HCT116 (cell line): ENCODE measurements at regions not wholly inside any gene's neighbourhood (a gene's known extent, or its start where the extent isn't known, plus 50 kb on each side); places are given as distances from the start of the nearest gene placed in this dataset.

Experiments used
- ATAC-seq: fragments of 200-7000 bp; cut with Tn5 transposase; 2 replicates; pipeline ENCODE4 v1.9.1; 2020; ENCODE audit warnings: mild to moderate bottlenecking, moderate library complexity
- BruUV-seq: library from RNA; stranded (reverse); fragments of 400-500 nt; replicated peaks from 2 replicates; lab custom pipeline; 2021; lab: Mats Ljungman, UMichigan
- CTCF ChIA-PET: fragments of 300-600 bp; sonication (Branson Sonifier 250); formaldehyde crosslinking; loops from one replicate; lab custom pipeline; 2021; ENCODE audit warnings: antibody characterized with exemption; lab: Charles Lee
- POLR2A ChIA-PET: fragments of 300-600, 350-600 bp; sonication (Branson Sonifier 250); formaldehyde crosslinking; loops from one replicate; lab custom pipeline; 2021; ENCODE audit warnings: antibody characterized with exemption; lab: Charles Lee
- RAD21 ChIA-PET, 2 experiments: fragments of 300-600 bp; sonication (Branson Sonifier 250); formaldehyde crosslinking; loops; one replicate each; lab custom pipeline; 2023; ENCODE audit warnings: low total read pairs in 2 of 2; ENCODE audit not compliant: uncharacterized antibody in 2 of 2, unreplicated experiment in 2 of 2, low non-redundant PET in 1 of 2; lab: Charles Lee
- DNase-seq: peaks from one replicate; pipeline ENCODE4 v3.0.0-alpha.2; 2010; ENCODE audit warnings: low read depth, low spot score
- H2AFZ ChIP-seq: fragments of 200-600 bp; shearing (Covaris generic), sonication (generic); 2 replicates; pipeline ENCODE4 v1.6.1; 2017; ENCODE audit warnings: low read depth, mixed run types, mixed read lengths, antibody characterized with exemption, low read length; ENCODE audit not compliant: poor library complexity, severe bottlenecking
- H3K27ac ChIP-seq: 2 replicates; pipeline ENCODE4 v1.5.1; 2012; ENCODE audit warnings: low read depth, low read length
- H3K27me3 ChIP-seq: fragments of 200-600 bp; sonication (generic); 2 replicates; pipeline ENCODE4 v1.6.1; 2016; ENCODE audit warnings: mixed run types, low read length, mixed read lengths; ENCODE audit not compliant: insufficient read depth
- H3K36me3 ChIP-seq, 2 experiments: fragments of 200-500 bp in 1 of 2; fragments of 200-600 bp in 1 of 2; sonication (Bioruptor generic) in 1 of 2; sonication (generic) in 1 of 2; 2 replicates each; pipeline versions ENCODE4 v1.5.1 to v1.6.1; 2014 to 2016; ENCODE audit warnings: low read length in 2 of 2, inconsistent platforms in 1 of 2, mixed read lengths in 1 of 2, mixed run types in 1 of 2; ENCODE audit not compliant: insufficient read depth in 2 of 2, control insufficient read depth in 1 of 2
- H3K4me1 ChIP-seq, 2 experiments: fragments of 200-600 bp in 1 of 2; sonication (generic) in 1 of 2; 2 replicates each; pipeline versions ENCODE4 v1.5.1 to v1.6.1; 2012 to 2017; ENCODE audit warnings: low read length in 2 of 2, inconsistent platforms in 1 of 2, mild to moderate bottlenecking in 1 of 2, mixed read lengths in 1 of 2, mixed run types in 1 of 2, moderate library complexity in 1 of 2; ENCODE audit not compliant: insufficient read depth in 2 of 2, control insufficient read depth in 1 of 2
- H3K4me2 ChIP-seq: fragments of 200-600 bp; sonication (generic); 2 replicates; pipeline ENCODE4 v1.6.1; 2017; ENCODE audit warnings: mixed run types, low read length, mixed read lengths
- H3K4me3 ChIP-seq, 2 experiments: fragments of 200-600 bp in 1 of 2; sonication (generic) in 1 of 2; replicated peaks in 1 of 2; 2 replicates each; pipeline ENCODE4 v1.5.1; 2011 to 2016; ENCODE audit warnings: low read length in 2 of 2, control low read depth in 1 of 2, low read depth in 1 of 2, mild to moderate bottlenecking in 1 of 2, mixed read lengths in 1 of 2, mixed run types in 1 of 2
- H3K79me2 ChIP-seq: fragments of 200-600 bp; sonication (generic); 2 replicates; pipeline ENCODE4 v1.6.1; 2017; ENCODE audit warnings: mild to moderate bottlenecking, mixed run types, low read length, moderate library complexity, mixed read lengths; ENCODE audit not compliant: insufficient read depth
- H3K9ac ChIP-seq: fragments of 200-600 bp; sonication (generic); 2 replicates; pipeline ENCODE4 v1.6.1; 2016; ENCODE audit warnings: low read length, mixed read lengths
- H3K9me2 ChIP-seq: fragments of 200-600 bp; sonication (generic), shearing (Covaris generic); 2 replicates; pipeline ENCODE4 v1.6.1; 2017; ENCODE audit warnings: mixed run types, mild to moderate bottlenecking, moderate library complexity; ENCODE audit not compliant: insufficient read depth
- H3K9me3 ChIP-seq, 2 experiments: fragments of 200-500 bp in 1 of 2; fragments of 200-600 bp in 1 of 2; sonication (Bioruptor generic) in 1 of 2; sonication (generic) in 1 of 2; 2 replicates each; pipeline ENCODE4 v1.6.1; 2014 to 2017; ENCODE audit warnings: low read length in 2 of 2, mixed read lengths in 2 of 2, inconsistent platforms in 1 of 2, low read depth in 1 of 2, mild to moderate bottlenecking in 1 of 2, mixed run types in 1 of 2, moderate library complexity in 1 of 2; ENCODE audit not compliant: control insufficient read depth in 1 of 2, insufficient read depth in 1 of 2
- H4K20me1 ChIP-seq: fragments of 200-600 bp; sonication (generic), shearing (Covaris generic); 2 replicates; pipeline ENCODE4 v1.6.1; 2017; ENCODE audit warnings: mixed run types, mild to moderate bottlenecking, moderate library complexity; ENCODE audit not compliant: insufficient read depth
- ATF3 ChIP-seq: IDR thresholded peaks from 2 replicates; pipeline ENCODE4 v1.6.1; 2012
- CBX3 ChIP-seq: IDR thresholded peaks from 2 replicates; pipeline ENCODE4 v1.6.1; 2012; ENCODE audit warnings: low read depth
- CEBPB ChIP-seq: IDR thresholded peaks from 2 replicates; pipeline ENCODE4 v1.6.1; 2012; ENCODE audit warnings: low read depth
- CTCF ChIP-seq, 3 experiments: fragments of 200-600 bp in 1 of 3; sonication (generic) in 1 of 3; IDR thresholded peaks in 2 of 3; conservative IDR thresholded peaks in 1 of 3; 2 replicates each; pipeline ENCODE4 v1.5.1; 2012 to 2017; ENCODE audit warnings: low read depth in 2 of 3, low read length in 2 of 3, antibody characterized with exemption in 1 of 3, borderline replicate concordance in 1 of 3, control low read depth in 1 of 3, mild to moderate bottlenecking in 1 of 3, mixed read lengths in 1 of 3, mixed run types in 1 of 3, moderate library complexity in 1 of 3; ENCODE audit not compliant: insufficient read depth in 1 of 3
- EGR1 ChIP-seq: IDR thresholded peaks from 2 replicates; pipeline ENCODE4 v1.6.1; 2012; ENCODE audit warnings: low read depth
- ELF1 ChIP-seq: IDR thresholded peaks from 2 replicates; pipeline ENCODE4 v1.6.1; 2012; ENCODE audit warnings: low read depth, borderline replicate concordance
- EZH2 ChIP-seq: fragments of 200-600 bp; sonication (generic); IDR thresholded peaks from 2 replicates; pipeline ENCODE4 v1.6.1; 2017; ENCODE audit warnings: antibody characterized with exemption, mixed run types
- EZH2phosphoT487 ChIP-seq: fragments of 200-600 bp; IDR thresholded peaks from 2 replicates; pipeline ENCODE4 v1.6.1; 2018; ENCODE audit warnings: antibody characterized with exemption, borderline replicate concordance
- FOSL1 ChIP-seq: IDR thresholded peaks from 2 replicates; pipeline ENCODE4 v1.6.1; 2012; ENCODE audit warnings: low read depth
- JUND ChIP-seq: IDR thresholded peaks from 2 replicates; pipeline ENCODE4 v1.6.1; 2012
- MAX ChIP-seq: IDR thresholded peaks from 2 replicates; pipeline ENCODE4 v1.6.1; 2012
- POLR2AphosphoS5 ChIP-seq: IDR thresholded peaks from 2 replicates; pipeline ENCODE4 v1.6.1; 2011; ENCODE audit warnings: mild to moderate bottlenecking, low read depth, low read length, moderate library complexity
- RAD21 ChIP-seq: IDR thresholded peaks from 2 replicates; pipeline ENCODE4 v1.6.1; 2012; ENCODE audit warnings: low read depth, mild to moderate bottlenecking
- REST ChIP-seq: IDR thresholded peaks from 2 replicates; pipeline ENCODE4 v1.6.1; 2012; ENCODE audit warnings: low read depth
- SRF ChIP-seq: IDR thresholded peaks from 2 replicates; pipeline ENCODE4 v1.6.1; 2012; ENCODE audit warnings: low read depth
- TCF7L2 ChIP-seq: IDR thresholded peaks from 2 replicates; pipeline ENCODE4 v1.7.0; 2011; ENCODE audit warnings: borderline replicate concordance, inconsistent platforms; ENCODE audit not compliant: insufficient read depth, insufficient read length; ENCODE audit errors: extremely low read depth
- YY1 ChIP-seq: IDR thresholded peaks from 2 replicates; pipeline ENCODE4 v1.6.1; 2011; ENCODE audit warnings: low read length, low read depth, moderate library complexity, mild to moderate bottlenecking; ENCODE audit not compliant: insufficient replicate concordance; ENCODE audit errors: extremely low read depth
- ZBTB33 ChIP-seq: IDR thresholded peaks from 2 replicates; pipeline ENCODE4 v1.6.1; 2011; ENCODE audit warnings: mild to moderate bottlenecking, low read length, moderate library complexity; ENCODE audit not compliant: insufficient replicate concordance; ENCODE audit errors: extremely low read depth
- ZFX ChIP-seq: fragments of 450-650 bp; IDR thresholded peaks from 2 replicates; pipeline ENCODE4 v1.6.1; 2017
- ZNF274 ChIP-seq: fragments of 200-500 bp; sonication (Bioruptor generic); IDR thresholded peaks from 2 replicates; pipeline ENCODE4 v1.6.1; 2014; ENCODE audit warnings: mild to moderate bottlenecking, low read depth, low read length, inconsistent platforms
- intact Hi-C: fragments of 100-400 bp; cut with micrococcal nuclease; formaldehyde crosslinking; loops from 2 replicates; pipeline ENCODE4 v1.10.0; 2022

- no peaks in the 10 kb centered on the region for H3K4me1 ChIP-seq
- no peaks in the 10 kb centered on the region for H3K79me2 ChIP-seq
- BruUV-seq, result no TSS peak
- no peaks in the 10 kb centered on the region for H4K20me1 ChIP-seq
- no peaks in the 10 kb centered on the region for H3K9me2 ChIP-seq
- H3K36me3 ChIP-seq, result no peaks in the 10 kb centered on the region
- intact Hi-C loops, result no loop called here
- ATAC-seq, result no peak
- ChIA-PET CTCF (no interaction called here), POLR2A (no interaction called here), RAD21 (no interaction called here)
- no peak for DNase-seq
- no peak overlapping the region for H2AFZ ChIP-seq
- peaks cover 60% of the 10 kb centered on the region for H3K27me3 ChIP-seq
- no peak overlapping the region for H3K4me2 ChIP-seq
- H3K9ac ChIP-seq, result no peak overlapping the region
- TF ChIP-seq EZH2phosphoT487, result no peak
- no peak for TF ChIP-seq SRF
- no peak for TF ChIP-seq ATF3
- no peak for TF ChIP-seq JUND
- TF ChIP-seq ZFX, result no peak
- TF ChIP-seq CTCF (IDR thresholded peaks at IDR 0.05 in 2 of 3, conservative IDR thresholded peaks at IDR 0.05 in 1 of 3; ENCODE audit: borderline replicate concordance in 1 of 3, insufficient read depth in 1 of 3, low read depth in 2 of 3, low read length in 2 of 3), result no peak
- no peak for TF ChIP-seq FOSL1
- TF ChIP-seq RAD21, result no peak
- TF ChIP-seq EGR1, result no peak
- no peak for TF ChIP-seq ELF1
- TF ChIP-seq MAX, result no peak
- TF ChIP-seq YY1, result no peak
- no peak for TF ChIP-seq CEBPB
- no peak for TF ChIP-seq ZNF274
- no peak for TF ChIP-seq CBX3
- TF ChIP-seq EZH2, result no peak
- TF ChIP-seq REST, result no peak
- no peak for TF ChIP-seq ZBTB33
- no peak for TF ChIP-seq TCF7L2
- no peak for TF ChIP-seq POLR2AphosphoS5
- H3K4me3 ChIP-seq, result no peak overlapping the region
- no peak overlapping the region for H3K27ac ChIP-seq
- H3K9me3 ChIP-seq, result no peaks in the 10 kb centered on the region
Observed at GRCh38 chr12:108442067-108442466, 73.0 kb upstream of the FICD start.
